Pancreas (tissue), 10 donors: ENCODE measurements at regions not wholly inside any gene's neighbourhood (a gene's known extent, or its start where the extent isn't known, plus 50 kb on each side); places are given as distances from the start of the nearest gene placed in this dataset.
"Not testable (repeated sequence)": the region's sequence is repeated elsewhere in the genome, so short reads cannot be mapped to it uniquely, and the experiment has no call there.

Experiments used
- ATAC-seq, 4 donors: fragments of 200-7000 bp; cut with Tn5 transposase; one replicate each; pipeline versions ENCODE4 v1.8.0 to v1.9.1; 2020; ENCODE audit warnings: mild to moderate bottlenecking in 4 of 4, moderate library complexity in 4 of 4
- DNase-seq, 6 donors: peaks; one replicate each; pipeline ENCODE4 v3.0.0-alpha.2; 2020
- FAIRE-seq: peaks from 2 replicates; lab custom pipeline; 2012; peaks lifted over from hg19 to GRCh38; lab: Jason Lieb, UNC
- H3K27ac ChIP-seq, 4 donors: fragments of 200-600 bp; sonication (generic); 1 replicate in 3 of 4; 2 replicates in 1 of 4; pipeline versions ENCODE4 v1.5.0 to v1.8.0; 2020
- H3K27me3 ChIP-seq, 4 donors: fragments of 200-600 bp; one replicate each; pipeline ENCODE4 v1.8.0; 2021
- H3K36me3 ChIP-seq, 3 donors: fragments of 200-600 bp; sonication (generic) in 1 of 3; one replicate each; pipeline versions ENCODE4 v1.5.0 to v1.8.0; 2020 to 2021
- H3K4me1 ChIP-seq, 3 donors: fragments of 200-600 bp; one replicate each; pipeline ENCODE4 v1.8.0; 2021
- H3K4me3 ChIP-seq, 4 donors: fragments of 200-600 bp; sonication (generic) in 2 of 4; one replicate each; pipeline versions ENCODE4 v1.5.0 to v1.8.0; 2020 to 2021
- H3K9me3 ChIP-seq, 4 donors: fragments of 200-600 bp; one replicate each; pipeline ENCODE4 v1.8.0; 2021
- WGBS, 2 donors: extraction: QIAGEN DNeasy Blood & Tissue Kit; methylation state at CpG; one replicate each; pipeline ENCODE4 v1.1.7; 2013; 5-methylcytosine and 5-hydroxymethylcytosine counted together
- intact Hi-C, 3 donors: fragments of 100-400 bp; cut with DNase I; formaldehyde crosslinking; loops; one replicate each; pipeline versions ENCODE4 v1.11.1 to v1.14.2; 2022
- TF ChIP-seq, protein P1 (sequence below), 4 donors: fragments of 200-600 bp; sonication (generic) in 3 of 4; IDR thresholded peaks; one replicate each; pipeline versions ENCODE4 v1.5.0 to v1.8.0; 2021; ENCODE audit warnings: antibody characterized with exemption in 4 of 4
- donor health status: healthy with polysubstance abuse.
- donor health status: DM: no; HTN: no; CAD: no; lungs with moderate emphysema.
- donor health status: DM: no; HTN: no; CAD: no.
- donor health status: control.
- donor health status: control.
- donor health status: Bipolar disorder and iron deficiency.
- donor health status: DM: yes; HTN: yes; CAD: no.
- donor health status: DM: no; HTN: no; CAD: no.
- donor health status: DM: no; HTN: no; CAD: no.
- donor health status: DM: yes; HTN: yes; CAD: no.

DNA sequence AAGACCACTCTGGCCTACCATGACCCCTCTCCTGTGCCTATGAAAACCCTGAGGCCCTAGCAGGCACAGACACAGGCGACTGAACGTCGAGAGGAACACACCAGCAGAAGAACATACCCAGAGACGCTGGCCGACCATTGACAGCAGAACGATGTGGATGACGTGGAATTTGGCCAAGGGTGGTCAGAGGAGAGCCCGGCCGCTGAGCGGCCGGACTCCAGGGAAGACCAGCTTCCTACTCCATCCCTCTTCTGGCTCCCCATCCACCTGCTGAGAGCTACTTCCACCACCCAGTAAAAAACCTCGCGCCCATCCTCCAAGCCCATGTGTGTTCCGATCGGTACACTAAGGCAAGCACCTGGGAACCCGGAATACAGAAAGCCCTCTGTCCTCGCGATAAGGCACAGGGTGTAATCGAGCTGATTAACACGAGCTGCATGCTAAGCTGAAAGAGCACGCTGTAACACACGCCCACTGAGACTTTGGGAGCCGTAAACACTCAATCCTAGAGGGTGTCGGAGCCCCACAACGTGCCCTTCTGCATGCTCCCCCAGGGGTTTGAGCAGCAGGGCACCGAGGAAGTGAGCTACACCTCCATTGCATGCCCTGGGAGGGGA lies 150.3 kb downstream of the CENPF start:
- no peaks in the 10 kb centered on the region for H3K27me3 ChIP-seq
- intact Hi-C loops = no loop called here
- no peak overlapping the region for H3K27ac ChIP-seq
- TF ChIP-seq, protein P1, sequence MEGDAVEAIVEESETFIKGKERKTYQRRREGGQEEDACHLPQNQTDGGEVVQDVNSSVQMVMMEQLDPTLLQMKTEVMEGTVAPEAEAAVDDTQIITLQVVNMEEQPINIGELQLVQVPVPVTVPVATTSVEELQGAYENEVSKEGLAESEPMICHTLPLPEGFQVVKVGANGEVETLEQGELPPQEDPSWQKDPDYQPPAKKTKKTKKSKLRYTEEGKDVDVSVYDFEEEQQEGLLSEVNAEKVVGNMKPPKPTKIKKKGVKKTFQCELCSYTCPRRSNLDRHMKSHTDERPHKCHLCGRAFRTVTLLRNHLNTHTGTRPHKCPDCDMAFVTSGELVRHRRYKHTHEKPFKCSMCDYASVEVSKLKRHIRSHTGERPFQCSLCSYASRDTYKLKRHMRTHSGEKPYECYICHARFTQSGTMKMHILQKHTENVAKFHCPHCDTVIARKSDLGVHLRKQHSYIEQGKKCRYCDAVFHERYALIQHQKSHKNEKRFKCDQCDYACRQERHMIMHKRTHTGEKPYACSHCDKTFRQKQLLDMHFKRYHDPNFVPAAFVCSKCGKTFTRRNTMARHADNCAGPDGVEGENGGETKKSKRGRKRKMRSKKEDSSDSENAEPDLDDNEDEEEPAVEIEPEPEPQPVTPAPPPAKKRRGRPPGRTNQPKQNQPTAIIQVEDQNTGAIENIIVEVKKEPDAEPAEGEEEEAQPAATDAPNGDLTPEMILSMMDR (IDR thresholded peaks at IDR 0.05) = no peak
- no peaks in the 10 kb centered on the region for H3K36me3 ChIP-seq
- WGBS, 2 donors = 64 to 70% methylated on average over 26 of the region's 26 CpGs
- DNase-seq (peak in 1 of 6 donors; percentile 28), FAIRE-seq (no peak), ATAC-seq (no peak)
- no peaks in the 10 kb centered on the region for H3K9me3 ChIP-seq
- H3K4me3 ChIP-seq = no peak overlapping the region
- H3K4me1 ChIP-seq = no peaks in the 10 kb centered on the region

DNA sequence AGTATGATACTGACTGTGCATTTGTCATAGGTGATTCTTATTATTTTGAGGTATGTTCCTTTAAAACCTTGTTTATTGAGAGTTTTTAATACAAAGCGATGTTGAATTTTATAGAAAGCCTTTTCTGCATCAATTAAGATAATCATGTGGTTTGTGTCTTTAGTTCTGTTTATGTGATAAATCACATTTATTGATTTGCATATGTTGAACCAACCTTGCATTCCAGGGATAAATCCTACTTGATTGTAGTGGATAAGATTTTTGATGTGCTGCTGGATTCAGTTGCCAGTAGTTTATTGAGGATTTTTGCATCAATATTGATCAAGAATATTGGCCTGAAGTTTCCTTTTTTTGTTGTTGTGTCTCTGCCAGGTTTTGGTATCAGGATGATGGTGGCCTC lies 158.0 kb downstream of the CENPF start:
- no peak for DNase-seq
- Histone ChIP-seq H3K9me3 (no peaks in the 10 kb centered on the region), H3K4me1 (no peaks in the 10 kb centered on the region), H3K36me3 (no peaks in the 10 kb centered on the region), H3K27me3 (no peaks in the 10 kb centered on the region), H3K4me3 (no peak overlapping the region), H3K27ac (no peak overlapping the region)
- 56 to 77% methylated on average over 1 of the region's 1 CpG for WGBS, 2 donors
- FAIRE-seq = no peak
- TF ChIP-seq, protein P1 (IDR thresholded peaks at IDR 0.05) = no peak
- no peak for ATAC-seq
- intact Hi-C loops = no loop called here

DNA sequence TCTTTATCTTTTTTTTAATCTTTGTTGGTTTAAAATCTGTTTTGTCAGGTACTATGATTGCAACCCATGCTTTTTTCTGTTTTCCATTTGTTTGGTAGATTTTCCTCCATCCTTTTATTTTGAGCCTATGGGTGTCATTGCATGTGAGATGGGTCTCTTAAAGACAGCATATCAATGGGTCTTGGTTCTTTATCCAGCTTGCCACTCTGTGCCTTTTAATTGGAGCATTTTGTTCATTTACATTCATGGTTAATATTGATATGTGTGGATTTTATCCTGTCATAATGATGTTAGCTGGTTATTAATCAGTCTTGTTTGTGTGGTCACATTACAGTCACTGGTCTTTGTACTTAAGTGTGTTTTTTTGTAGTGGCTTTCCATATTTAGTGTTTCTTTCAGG lies 159.9 kb downstream of the CENPF start:
- TF ChIP-seq, protein P1 (IDR thresholded peaks at IDR 0.05) = no peak
- intact Hi-C loops = no loop called here
- Histone ChIP-seq H3K4me1 (no peaks in the 10 kb centered on the region), H3K27ac (no peak overlapping the region), H3K36me3 (no peaks in the 10 kb centered on the region), H3K27me3 (no peaks in the 10 kb centered on the region), H3K4me3 (no peak overlapping the region), H3K9me3 (no peaks in the 10 kb centered on the region)
- DNase-seq = no peak
- FAIRE-seq = no peak
- ATAC-seq = no peak

DNA sequence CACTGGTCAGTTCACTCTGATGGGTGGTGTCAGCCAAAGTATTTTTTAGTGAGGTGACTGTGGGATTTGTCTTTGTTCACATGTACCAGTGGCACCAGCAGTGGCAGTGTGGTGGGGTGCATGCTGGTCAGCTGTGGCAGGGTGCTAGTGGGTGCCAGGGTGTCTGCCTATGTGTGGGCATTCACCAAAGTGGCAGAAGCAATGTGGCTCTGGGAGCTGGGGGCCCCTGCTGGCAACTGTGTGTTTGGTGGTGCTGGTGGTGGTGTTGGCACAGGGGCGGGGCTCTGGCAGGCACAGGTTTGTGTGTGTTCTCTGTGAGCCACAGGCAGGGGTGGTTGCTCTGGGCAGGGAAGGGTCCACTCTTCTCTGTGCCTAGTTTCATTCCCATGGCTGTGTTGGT lies 161.5 kb downstream of the CENPF start:
- Histone ChIP-seq H3K9me3 (no peaks in the 10 kb centered on the region), H3K27ac (no peak overlapping the region), H3K36me3 (no peaks in the 10 kb centered on the region), H3K4me3 (no peak overlapping the region), H3K4me1 (no peaks in the 10 kb centered on the region), H3K27me3 (no peaks in the 10 kb centered on the region)
- intact Hi-C loops = no loop called here
- ATAC-seq = no peak
- TF ChIP-seq, protein P1 (IDR thresholded peaks at IDR 0.05) = no peak
- WGBS, 2 donors = 50 to 57% methylated on average over 1 of the region's 1 CpG
- peak in 1 of 6 donors; percentile 43 for DNase-seq
- FAIRE-seq = no peak

DNA sequence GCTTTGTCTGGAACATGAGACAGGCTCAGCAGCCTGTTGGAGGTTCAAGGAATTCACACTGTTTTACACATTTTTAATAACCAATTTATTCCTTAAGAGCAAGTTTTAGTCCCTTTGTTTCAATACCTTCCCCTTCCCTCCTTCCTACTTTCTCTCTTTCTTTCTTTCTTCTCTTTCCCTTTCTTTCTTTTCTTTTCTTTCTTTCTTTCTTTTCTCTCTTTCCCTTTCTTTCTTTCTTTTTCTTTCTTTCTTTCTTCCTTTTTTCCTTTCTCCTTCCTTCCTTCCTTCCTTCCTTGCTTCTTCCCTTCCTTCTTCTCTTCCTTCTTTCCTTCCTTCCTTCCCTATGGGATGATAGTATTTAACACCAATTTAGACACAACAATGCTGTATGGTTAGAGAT lies 164.2 kb downstream of the CENPF start:
- intact Hi-C loops = no loop called here
- Histone ChIP-seq H3K36me3 (no peaks in the 10 kb centered on the region), H3K27me3 (no peaks in the 10 kb centered on the region), H3K27ac (no peak overlapping the region), H3K9me3 (no peaks in the 10 kb centered on the region), H3K4me1 (no peaks in the 10 kb centered on the region), H3K4me3 (no peak overlapping the region)
- DNase-seq (no peak), ATAC-seq (no peak), FAIRE-seq (no peak)
- TF ChIP-seq, protein P1 (IDR thresholded peaks at IDR 0.05) = no peak

DNA sequence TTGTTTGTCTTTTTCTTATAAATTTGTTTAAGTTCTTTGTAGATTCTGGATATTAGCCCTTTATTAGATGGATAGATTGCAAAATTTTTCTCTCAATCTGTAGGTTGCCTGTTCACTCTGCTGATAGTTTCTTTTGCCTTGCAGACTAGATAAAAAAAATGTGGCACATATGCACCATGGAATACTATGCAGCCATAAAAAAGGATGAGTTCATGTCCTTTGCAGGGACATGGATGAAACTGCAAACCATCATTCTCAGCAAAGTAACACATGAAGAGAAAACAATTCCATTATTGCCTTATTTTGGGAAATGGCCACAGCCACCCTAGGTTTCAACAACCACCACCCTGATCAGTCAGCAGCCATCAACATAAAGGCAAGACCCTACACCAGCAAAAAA lies 166.7 kb downstream of the CENPF start:
- H3K36me3 ChIP-seq, intact Hi-C loops, FAIRE-seq, H3K27me3 ChIP-seq, DNase-seq, H3K4me3 ChIP-seq, H3K9me3 ChIP-seq, H3K27ac ChIP-seq, H3K4me1 ChIP-seq, ATAC-seq: not testable (repeated sequence)
